GM12864 (cell line): ENCODE measurements at regions not wholly inside any gene's neighbourhood (a gene's known extent, or its start where the extent isn't known, plus 50 kb on each side); places are given as distances from the start of the nearest gene placed in this dataset.

Experiments
- DNase-seq: peaks from one replicate; pipeline ENCODE4 v3.0.0-alpha.2; 2011; ENCODE audit warnings: low read depth
- H3K4me3 ChIP-seq: 2 replicates; pipeline ENCODE4 v1.5.1; 2011; ENCODE audit warnings: mild to moderate bottlenecking, low read depth, low read length, control low read depth
- CTCF ChIP-seq: IDR thresholded peaks from 2 replicates; pipeline ENCODE4 v1.5.1; 2011; ENCODE audit warnings: low read depth, mild to moderate bottlenecking, moderate library complexity, low read length, control low read depth, inconsistent platforms; ENCODE audit errors: missing control alignments

- DNase-seq, result no peak
- TF ChIP-seq CTCF, result no peak
- no peak overlapping the region for H3K4me3 ChIP-seq
Measured at GRCh38 chr20:6489361-6490171, 277.9 kb upstream of the BMP2 start.

GRCh38 chr20:6485351-6485750 lies 282.1 kb upstream of the BMP2 start:
- no peak for TF ChIP-seq CTCF
- no peak for DNase-seq
- no peak overlapping the region for H3K4me3 ChIP-seq

GRCh38 chr20:6483727-6484126 lies 283.8 kb upstream of the BMP2 start:
- no peak overlapping the region for H3K4me3 ChIP-seq
- DNase-seq, result no peak
- no peak for TF ChIP-seq CTCF

- no peak overlapping the region for H3K4me3 ChIP-seq
- no peak for DNase-seq
- TF ChIP-seq CTCF, result no peak
Measured at GRCh38 chr20:6482486-6482885, 285.0 kb upstream of the BMP2 start.

GRCh38 chr20:6480328-6481200 lies 286.9 kb upstream of the BMP2 start:
- DNase-seq, result no peak
- no peak overlapping the region for H3K4me3 ChIP-seq
- TF ChIP-seq CTCF, result no peak

GRCh38 chr20:6473197-6473596 lies 294.3 kb upstream of the BMP2 start:
- TF ChIP-seq CTCF, result no peak
- no peak overlapping the region for H3K4me3 ChIP-seq
- DNase-seq, result no peak

- TF ChIP-seq CTCF, result no peak
- H3K4me3 ChIP-seq, result no peak overlapping the region
- DNase-seq, result no peak
Measured at GRCh38 chr20:6471871-6472270, 295.6 kb upstream of the BMP2 start.
